Medulla oblongata (tissue), 1 donor: ENCODE measurements at regions not wholly inside any gene's neighbourhood (a gene's known extent, or its start where the extent isn't known, plus 50 kb on each side); places are given as distances from the start of the nearest gene placed in this dataset.
"Not testable (repeated sequence)": the region's sequence is repeated elsewhere in the genome, so short reads cannot be mapped to it uniquely, and the experiment has no call there.

Source experiments
- DNase-seq: peaks from one replicate; pipeline ENCODE4 v3.0.0-alpha.2; 2015; ENCODE audit errors: extremely low spot score

- no peak for DNase-seq
Observed at GRCh38 chr4:103499094-103499493, 220.7 kb downstream of the TACR3 start.

DNA sequence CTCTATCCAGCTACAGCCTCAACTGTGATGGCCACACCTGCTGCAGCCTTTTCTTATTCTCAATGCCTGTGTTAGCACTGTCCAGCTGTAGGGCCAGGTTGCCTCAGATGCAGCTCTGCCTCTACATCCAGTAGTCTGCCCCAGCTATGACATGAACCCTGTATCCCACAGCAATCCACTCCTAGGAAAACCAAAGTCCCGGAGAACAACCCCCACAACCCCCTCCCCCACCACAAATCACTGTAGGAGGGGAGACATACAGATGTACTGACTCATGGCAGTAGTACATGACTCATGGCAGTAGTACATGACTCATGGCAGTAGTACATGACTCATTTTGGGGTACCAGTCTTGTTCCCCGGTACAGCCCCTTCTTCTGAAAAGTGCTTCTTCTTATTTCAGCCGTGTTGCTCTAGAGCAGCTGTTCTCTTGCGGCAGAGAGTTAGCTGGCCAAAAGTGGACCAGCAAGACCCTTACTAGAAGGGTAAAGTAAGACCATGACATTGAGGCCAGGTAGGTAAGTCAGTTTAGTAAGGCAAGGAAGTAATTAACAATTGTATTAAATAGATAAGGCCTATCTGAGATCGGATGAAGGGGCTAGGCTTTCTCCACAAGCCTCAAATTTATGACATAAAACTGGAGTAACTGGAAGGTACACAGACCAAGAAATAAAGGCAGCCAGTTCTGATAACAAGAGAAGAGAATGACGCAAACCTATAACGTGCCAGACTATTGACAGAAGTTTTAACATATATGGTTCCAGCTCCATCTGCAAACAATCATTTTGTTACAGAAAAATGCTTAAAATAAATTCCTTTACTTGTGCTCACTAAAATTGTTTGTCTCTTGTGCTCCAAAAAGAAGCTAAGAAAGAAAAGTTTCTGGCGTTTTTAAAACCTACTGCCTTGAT, 221.4 kb downstream of the TACR3 start:
- DNase-seq: no peak

DNA sequence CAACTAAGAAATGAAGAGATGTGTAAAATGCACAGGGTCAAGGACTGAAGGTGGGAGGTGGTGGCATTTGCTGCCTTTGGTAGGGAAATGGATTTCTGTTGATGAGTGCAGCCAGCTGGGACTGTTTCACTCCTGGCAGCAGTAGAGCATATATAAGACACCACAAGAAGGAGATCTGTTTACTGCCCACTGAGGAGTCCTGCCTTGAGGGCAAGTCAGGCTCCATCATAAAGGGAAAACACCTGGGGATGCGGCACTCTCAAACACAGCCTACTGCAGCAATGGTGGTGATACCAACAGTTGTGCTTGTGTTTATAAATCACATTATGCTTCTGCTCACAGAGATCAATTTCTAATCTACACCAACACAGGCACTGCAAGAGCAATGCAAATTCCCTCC, 222.1 kb downstream of the TACR3 start:
- DNase-seq: no peak

- DNase-seq: no peak
Observed at GRCh38 chr4:103496800-103497199, 223.0 kb downstream of the TACR3 start.

DNA sequence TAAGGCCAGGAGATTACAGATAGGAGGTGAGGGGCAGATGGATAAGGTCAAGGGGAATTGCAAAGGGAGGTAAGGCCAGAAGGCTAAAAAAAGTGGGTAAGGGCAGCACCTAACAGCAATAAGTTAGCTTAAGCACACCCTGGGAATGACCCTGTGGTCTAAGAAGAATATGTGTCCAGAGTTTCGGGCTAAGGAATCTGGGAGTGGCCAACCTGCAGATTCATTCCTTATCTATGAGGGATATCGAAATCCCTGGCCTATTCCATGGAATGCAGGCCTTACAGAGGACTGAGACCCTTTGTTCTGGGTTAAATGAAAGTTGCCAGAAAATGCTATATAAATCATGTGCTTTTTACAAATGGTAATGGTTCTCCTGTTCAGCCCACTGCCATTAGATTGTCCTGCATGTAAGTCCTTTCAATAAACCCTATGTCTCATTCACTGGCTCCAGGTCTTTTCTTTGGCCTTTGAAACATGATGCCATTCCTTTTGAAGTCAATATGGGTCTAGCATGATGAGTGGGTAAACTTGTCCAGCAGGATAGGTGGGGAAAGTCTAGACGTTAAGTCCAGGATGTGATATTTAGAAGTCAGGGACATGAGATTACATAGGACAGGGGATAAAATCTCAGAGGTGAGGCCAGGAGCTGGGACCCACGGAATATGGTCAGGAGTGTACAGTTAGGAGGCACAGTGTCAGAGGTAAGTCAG, 226.2 kb downstream of the TACR3 start:
- DNase-seq: no peak

DNA sequence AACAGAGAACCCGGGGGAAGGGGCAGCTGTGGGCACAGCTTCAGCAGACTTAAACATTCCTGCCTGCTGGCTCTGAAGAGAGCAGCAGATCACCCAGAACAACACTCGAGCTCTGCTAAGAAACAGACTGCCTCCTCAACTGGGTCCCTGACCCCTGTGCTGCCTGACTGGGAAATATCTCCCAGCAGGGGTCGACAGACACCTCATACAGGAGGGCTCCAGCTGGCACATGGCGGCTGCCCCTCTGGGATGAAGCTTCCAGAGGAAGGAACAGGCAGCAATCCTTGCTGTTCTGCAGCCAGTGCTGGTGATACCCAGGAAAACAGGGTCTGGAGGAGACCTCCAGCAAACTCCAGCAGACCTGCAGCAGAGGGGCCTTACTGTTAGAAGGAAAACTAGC, 234.5 kb downstream of the TACR3 start:
- DNase-seq: not testable (repeated sequence)

DNA sequence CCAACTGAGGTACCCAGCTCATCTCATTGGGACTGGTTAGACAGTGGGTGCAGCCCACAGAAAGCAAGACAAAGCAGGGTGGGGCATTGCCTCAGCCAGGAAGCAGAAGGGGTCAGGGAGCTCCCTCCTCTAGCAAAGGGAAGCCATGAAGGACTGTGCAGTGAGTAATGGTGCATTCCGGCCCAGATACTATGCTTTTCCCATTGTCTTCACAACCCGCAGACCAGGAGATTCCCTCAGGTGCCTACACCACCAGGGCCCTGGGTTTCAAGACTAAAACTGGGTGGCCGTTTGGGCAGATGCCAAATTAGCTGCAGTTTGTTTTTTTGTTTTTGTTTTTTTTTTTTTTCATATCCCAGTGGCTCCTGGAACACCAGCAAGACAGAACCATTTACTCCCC, 235.3 kb downstream of the TACR3 start:
- DNase-seq: no peak

- no peak for DNase-seq
Observed at GRCh38 chr4:103482893-103483292, 236.9 kb downstream of the TACR3 start.

DNA sequence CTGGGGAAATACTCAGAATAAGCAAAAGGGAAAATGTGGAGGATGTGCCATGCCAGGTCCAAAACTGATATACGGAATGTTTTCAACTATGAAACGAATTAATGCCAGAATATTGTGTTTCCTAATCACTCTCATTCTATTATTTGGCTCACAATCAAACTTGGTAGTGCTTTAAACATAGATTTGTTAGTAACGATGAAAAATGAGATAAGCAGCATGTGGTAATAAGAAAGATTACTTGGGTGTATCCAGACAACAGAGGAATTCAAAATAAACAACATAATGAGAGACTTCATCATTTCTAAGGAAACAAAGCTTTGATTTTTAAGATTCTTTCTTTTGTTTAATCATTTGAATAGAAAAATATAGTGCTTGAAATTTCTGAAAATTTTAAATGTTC, 237.3 kb downstream of the TACR3 start:
- DNase-seq: no peak

GRCh38 chr4:103478734-103479133, 241.1 kb downstream of the TACR3 start:
- DNase-seq: no peak

DNA sequence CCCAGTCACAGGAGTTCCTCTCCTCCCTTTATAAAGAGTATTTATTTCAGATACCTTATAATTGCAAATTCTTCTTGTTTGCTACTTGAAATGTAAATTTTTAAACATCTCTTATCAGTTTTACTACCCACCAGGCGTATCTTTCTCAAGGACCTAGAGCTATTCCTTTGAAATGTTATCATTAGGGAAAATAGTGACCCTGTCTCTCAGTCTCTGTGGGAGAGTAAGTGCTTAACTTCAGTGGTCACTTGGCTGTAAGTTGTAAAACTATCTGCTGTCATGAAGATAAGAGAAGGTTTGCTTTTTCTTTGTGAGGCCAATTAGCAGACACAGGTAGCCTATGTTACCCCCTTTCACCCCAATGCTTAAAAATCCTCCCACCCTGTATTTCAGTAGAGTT, 241.6 kb downstream of the TACR3 start:
- no peak for DNase-seq

GRCh38 chr4:103457566-103457965, 259.4 kb upstream of the CENPE start:
- no peak for DNase-seq

DNA sequence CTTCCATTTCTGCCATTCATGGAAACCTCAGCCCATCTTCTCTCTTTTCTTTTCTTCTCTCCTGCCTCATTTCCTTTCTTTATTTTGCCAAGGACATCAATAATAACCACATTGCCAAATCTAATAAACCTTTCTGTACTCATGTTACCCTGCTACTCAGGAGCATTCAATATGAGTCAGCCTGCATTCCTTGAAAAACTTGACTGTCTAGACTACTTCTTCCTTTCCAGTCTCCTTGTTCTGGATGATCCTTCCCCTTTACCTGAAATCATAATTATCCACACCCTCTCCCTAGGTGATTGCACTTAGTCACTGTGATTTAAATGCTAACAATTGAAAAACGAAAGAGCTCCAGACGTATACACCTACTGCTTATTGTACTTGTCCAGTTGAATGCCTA, 253.2 kb upstream of the CENPE start:
- no peak for DNase-seq

- no peak for DNase-seq
Observed at GRCh38 chr4:103450693-103451092, 252.6 kb upstream of the CENPE start.

- DNase-seq: no peak
Observed at GRCh38 chr4:103449296-103450023, 251.3 kb upstream of the CENPE start.

- no peak for DNase-seq
Observed at GRCh38 chr4:103445377-103445776, 247.2 kb upstream of the CENPE start.

GRCh38 chr4:103443324-103443723, 245.2 kb upstream of the CENPE start:
- no peak for DNase-seq

DNA sequence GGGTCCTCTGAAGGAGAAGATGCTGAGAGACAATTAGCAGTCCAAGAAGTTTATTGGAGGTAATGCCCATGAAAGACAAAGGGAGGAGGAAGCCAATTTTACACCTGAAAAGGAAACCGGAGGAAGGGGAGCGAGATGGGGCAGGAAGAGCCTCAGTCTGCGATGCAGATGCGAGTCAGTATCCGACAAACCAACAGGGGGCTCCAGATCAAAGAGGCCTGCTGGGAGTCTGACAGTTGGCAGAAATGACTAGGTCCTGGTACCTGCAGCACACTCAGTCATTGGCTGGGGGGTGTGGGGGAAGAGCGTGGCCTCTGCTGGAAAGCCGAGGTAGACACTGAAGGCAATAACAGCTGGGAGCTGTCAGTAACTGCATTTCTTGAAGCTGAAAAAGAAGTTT, 231.1 kb upstream of the CENPE start:
- DNase-seq: no peak

DNA sequence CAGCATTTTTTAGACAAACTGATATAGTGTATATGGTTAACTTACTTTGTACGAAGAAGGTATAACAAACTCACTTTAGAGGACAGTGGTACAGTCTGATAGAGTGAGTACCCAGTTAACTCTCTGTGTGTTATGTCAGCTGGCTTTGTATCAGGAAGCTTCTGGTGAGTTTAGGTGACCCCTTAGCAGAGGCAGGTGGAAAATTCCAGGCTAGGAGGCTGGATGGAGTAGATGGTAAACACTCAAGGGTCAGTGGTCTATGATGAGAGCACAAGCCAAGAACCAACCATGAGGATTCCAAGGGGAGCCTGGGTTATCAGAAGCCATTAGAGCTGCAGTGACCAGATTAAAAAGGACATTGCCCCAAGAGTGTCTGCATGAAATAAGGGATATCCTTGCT, 227.3 kb upstream of the CENPE start:
- no peak for DNase-seq

DNA sequence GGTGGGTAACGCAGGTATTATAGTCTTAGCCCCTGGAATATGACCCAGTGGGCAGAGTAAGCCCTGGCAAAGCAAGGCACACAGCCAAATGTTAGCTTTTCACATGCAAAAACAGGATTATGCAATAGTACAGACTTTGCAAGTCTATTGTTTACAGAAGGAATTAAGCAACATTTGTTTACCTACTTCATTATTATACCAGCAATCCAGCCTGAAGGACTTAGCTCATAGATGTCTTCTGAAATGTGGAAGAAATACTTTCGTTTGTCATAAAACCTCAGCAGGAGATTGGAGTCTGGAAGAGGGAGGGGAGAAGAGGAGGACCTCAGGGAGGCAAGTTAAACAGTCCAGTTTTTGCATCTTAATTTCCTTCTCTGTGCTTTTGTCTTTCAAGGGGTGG, 226.7 kb upstream of the CENPE start:
- no peak for DNase-seq

- DNase-seq: no peak
Observed at GRCh38 chr4:103423261-103423660, 225.1 kb upstream of the CENPE start.

- no peak for DNase-seq
Observed at GRCh38 chr4:103422467-103423219, 224.5 kb upstream of the CENPE start.
